ENCODE measurements at regions not wholly inside any gene's neighbourhood (a gene's known extent, or its start where the extent isn't known, plus 50 kb on each side); places are given as distances from the start of the nearest gene placed in this dataset.

DNA sequence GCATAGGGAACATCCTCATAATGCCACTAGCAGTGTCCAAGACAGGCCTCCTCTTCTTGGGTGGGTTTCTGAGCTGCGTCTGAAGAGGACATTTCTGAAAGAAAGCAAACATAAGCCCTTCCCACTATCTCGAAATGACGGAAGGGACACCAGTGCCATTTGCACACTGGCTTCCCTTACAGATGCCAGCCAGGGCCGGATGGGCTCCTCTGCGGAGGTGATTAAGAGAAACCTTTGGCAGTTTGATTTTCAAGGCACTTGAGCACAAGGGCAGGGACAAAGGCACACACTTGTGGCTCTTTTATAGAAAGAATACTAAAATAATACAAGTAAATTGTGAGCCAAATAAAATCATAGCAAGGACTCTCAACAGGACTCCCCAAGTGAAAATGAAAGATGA, 106.6 kb upstream of the CELF2 start:
- DNase-seq (ENCODE audit: low spot score) = no peak

DNA sequence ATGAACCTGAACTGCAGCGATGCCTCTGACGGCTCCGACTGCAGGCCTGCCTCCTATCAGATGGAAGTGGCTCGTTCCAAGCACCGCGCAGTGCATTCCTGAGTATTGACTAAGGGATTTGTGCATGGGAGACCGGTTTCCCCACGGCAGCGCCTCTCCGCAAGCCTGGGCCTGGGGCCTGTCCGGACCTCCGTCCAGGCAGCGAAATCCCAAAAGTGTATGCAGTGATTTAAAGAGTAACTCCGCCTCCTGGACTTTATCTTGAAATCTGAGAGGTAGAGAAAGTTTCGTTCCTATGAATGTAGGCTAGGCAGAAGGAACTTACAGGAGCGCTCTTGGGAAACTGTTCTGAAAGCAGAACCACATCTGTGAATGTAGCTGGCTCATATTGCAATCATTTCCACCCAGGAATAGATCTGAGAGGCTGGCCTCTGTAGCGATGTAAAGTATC, 106.2 kb upstream of the CELF2 start:
- DNase-seq (ENCODE audit: low spot score) = no peak

DNA sequence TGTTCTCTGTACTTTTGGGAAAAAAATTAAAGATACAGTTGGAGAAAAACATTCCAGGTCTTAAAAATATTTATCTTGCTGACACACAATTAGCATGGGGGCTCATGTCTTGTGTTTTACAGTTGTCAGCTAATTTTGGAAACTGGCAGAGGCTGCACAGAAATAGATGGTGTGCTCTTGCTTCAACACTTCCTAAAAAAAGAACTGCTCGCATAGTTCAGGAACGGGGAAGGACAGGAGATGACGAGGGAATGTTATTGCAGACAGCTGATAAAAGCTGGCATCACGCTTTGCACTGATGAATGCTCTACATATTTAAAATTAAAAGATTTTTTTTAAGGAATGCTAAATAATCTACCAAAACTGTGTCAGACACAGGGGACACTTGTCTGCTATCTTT, 103.5 kb upstream of the CELF2 start:
- no peak for DNase-seq (ENCODE audit: low spot score)

DNA sequence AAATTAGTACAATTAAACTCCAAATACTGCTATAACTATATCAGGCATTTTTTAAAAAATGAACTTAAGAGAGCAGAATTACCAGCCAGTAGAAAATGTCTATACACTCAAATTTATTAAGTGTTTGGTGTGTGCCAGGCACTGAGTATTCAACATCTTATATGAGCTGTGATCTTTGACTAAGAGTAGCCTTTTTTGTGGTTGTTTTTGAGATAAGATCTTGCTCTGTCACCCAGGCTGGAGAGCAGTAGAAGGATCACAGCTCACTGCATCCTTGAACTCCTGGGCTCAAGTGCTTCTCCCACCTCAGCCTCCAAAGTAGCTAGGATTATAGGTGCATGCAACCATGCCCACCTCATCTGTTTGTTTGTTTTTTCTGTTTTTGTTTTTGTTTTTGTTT, 102.5 kb upstream of the CELF2 start:
- DNase-seq (ENCODE audit: low spot score) = no peak

DNA sequence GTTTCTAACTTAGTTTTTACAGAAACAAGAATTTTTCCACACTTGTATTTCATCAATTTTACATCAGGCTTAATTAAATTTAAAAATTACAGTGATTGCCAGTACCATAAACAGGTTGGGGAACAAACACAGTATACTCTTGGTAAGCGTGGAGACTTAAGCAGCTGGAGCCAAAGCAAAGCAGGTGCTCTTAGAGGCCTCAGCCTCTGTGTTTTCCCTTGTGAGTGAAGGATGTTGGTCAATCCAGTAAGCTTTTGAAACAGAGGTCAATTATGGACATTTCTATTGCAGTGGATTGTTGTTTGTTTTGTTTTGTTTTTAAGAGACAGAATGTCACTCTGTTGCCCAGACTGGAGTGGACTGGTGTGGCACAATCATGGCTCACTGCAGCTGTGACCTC, 100.6 kb upstream of the CELF2 start:
- DNase-seq (ENCODE audit: low spot score) = no peak

DNA sequence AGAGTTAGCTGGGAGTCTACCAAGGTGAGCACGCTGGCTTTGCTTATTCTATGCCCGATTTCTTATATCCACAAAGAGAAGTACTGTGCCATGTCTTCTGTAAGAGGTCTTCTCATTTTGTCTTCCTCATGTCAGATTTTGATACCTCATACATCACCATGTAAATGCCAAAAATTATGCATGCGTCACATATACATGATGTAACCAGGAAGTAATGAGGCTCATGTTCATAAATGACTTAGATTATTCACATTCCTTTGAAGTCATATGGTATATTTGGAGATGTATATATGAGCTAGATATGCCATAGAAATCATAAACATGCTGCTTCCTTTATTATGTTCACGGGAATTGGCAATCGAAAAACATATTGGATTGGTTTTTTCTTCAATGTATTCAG, 97.7 kb upstream of the CELF2 start:
- DNase-seq (ENCODE audit: low spot score) = no peak

DNA sequence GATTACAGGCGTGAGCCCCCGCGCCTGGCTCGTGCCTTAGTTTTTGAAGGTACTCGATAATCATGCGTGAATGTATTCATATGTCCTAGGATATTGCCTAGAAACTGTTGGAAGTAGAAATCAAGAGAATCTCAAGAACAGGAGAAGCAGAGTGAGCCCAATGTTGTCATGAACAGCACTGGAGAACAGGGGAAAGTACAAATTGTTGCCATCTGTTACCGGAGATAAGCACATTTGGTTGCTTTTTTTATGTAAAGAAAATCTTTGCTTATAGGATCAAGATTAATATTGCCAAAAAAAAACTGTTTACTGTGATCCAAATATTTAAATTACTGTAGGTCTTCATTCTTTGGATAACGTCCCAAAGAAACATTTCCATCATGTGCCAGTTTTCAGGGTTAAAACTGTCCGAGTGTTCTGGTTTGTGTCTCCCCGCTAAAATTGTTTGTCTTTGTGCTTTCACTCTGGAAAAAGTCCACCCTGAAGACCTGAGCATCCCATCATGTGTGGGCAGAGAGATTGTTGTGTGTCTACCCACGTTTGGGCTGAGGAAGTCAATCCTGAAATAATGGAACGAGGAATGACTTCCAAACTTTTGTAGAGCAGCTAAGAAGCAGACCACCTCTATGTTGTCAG, 95.7 kb upstream of the CELF2 start:
- no peak for DNase-seq (ENCODE audit: low spot score)

DNA sequence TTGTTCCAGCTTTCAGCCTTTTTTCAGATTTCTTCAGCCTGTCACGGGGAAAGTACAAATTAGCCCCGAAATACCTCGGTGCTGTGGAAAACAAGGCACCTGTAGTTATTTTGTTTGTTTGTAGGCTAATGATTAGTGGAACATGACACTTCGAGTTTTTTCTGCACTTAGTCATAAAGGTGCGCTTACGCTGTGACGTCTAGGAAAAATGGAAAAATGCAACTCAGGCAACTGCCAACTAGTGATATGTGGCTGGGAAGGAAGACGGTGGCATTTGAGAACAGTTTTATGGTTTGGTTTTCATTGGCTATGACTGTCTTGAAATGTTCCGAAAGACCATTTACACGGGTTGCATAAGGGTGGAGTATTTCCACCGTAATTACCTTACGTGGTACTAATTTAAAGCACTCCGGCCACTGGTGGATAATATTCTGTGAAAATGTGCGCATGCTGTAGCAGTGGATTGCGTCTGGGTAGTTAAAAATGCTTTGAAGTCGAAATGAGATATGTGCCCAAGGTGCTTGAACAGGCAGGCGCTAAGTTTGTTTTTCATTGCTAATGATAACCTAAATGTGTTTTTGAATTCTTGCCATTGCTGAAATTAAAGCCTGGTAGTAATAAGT, 94.5 kb upstream of the CELF2 start:
- no peak for DNase-seq (ENCODE audit: low spot score)

DNA sequence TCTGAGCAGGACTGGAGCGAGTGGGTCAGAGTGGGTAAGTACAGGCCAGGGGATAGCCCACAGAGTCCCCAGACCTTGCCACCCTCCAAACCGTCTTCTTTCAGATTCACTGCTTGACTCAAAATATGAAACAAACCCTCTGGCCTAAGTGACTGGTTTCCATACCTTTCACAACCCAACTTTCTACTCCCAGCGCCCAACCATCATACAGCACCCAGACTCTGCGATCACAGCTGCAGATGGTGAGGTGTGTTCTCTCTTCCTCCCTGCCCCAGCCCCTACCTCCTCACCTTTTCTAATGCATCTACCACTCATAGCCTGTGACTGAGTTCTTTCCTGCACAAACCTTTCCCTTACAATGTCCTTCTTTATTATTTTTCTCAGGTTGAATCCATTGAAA, 92.0 kb upstream of the CELF2 start:
- DNase-seq (ENCODE audit: low spot score) = no peak

DNA sequence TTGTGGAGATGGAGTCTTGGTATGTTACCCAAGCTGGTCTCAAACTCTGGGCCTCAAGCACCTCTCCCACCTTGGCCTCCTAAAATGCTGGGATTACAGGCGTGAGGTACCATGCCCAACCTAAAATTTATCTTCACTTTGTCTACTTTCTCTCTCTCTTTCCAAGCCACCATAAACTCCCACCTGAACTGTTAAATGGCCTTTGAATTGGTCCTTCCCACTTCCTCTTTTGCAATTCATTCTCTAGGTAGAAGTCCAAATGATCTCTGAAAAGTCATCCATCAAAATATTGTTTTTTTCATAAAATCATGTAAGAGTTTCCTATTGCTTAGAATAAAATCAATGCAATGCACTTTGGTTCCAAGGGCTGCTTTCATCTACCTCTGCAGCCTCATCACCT, 90.1 kb upstream of the CELF2 start:
- DNase-seq (ENCODE audit: low spot score) = no peak

DNA sequence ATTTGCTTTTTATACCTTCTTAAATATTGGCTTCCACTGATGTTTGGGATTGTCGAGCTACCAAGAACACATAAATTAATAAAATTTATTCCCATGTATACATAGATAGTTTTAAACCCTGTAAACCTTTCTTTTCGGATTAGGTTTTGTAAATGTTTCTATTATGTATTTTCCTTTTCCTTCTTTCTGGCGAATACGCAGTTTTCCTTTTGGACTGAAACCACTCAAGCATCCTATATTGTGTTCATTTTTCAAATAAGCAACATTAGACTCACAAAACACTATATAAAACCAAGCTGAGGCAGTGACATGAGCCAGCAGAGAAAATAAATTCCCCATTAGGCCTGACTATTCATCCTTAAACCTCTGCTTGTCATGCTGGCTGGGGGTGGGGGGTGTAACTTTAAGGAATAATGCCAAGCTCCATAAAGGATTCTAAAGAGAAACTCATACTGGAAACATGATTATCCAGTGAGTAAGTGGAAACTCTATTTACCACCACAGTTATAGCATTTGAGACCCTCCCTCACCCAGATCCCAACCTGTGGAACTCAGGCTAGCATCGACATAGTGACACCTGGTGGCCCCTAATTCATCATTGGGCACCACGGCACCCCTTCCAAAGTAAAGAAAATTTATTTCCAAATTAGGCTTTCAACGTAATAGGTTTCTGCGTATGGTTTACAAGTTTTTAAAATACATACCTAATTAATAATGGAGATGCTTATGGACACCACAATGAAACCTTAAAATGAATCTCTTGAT, 86.5 kb upstream of the CELF2 start:
- DNase-seq (ENCODE audit: low spot score) = no peak

DNA sequence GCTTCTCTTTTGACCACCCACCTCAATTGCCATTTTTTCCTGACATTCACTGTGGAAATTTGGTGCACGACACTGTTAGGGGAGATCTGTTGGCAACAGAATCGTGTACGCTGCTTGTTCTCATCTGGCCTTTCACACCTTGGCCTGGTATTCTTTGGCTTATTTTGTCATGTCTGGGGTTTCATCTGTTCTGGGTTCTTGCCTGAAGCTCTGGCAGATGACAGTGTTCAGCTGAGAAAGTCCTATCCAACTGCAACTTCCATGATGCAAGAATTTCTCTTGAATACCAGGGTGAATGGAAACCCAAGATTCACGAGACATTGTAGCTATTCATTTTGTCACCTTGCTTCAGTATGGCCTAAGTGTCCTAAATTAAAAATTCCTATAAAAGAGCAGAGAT, 82.6 kb upstream of the CELF2 start:
- DNase-seq (ENCODE audit: low spot score) = no peak

DNA sequence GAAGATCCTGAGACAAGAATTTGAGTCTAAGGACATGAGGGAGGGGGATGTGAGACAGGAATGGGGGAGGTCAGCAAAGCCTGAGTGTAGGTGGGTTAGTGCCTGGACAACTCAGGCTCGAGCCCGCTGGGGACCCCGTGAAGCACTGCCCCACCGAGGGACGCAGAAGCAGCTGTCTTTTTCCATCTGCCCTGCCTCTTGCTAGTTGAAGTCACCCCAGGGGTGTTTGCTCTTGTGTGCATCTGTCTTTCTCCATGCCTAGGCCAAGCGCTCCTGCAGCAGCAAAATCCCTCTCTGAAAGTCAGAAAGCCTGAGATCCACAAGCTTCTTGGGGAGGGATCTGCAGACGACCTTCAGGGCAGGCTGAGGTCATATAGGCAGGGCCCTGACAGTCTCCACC, 79.0 kb upstream of the CELF2 start:
- DNase-seq (ENCODE audit: low spot score) = no peak

DNA sequence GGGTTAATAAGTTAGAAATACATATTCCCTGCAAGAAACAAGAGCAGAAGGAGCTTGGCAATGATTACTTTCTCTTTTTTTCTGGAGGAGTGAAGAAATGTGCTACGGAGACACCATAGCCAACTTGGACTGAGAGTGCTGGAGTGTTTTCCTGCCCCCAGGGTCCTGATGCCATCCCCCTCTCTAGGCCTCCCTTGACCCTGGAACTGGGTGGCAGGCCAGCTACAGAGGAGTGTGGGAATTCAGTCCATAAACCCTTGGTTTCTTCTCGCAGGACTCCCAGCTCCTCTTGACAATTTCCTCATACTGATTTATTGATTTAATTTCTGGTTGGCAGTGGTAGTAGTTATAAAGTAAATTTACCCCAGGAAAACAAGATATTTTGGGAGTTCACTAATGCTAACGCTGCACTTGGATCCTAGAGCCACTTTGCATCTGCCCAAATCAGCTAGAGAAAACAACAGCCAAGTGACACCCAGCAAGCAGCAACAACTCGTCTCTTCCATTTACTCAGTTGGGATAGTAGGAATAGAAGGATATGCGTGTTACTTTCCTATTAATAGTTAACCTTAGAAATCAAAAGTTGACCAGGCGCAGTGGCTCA, 76.4 kb upstream of the CELF2 start:
- no peak for DNase-seq (ENCODE audit: low spot score)

DNA sequence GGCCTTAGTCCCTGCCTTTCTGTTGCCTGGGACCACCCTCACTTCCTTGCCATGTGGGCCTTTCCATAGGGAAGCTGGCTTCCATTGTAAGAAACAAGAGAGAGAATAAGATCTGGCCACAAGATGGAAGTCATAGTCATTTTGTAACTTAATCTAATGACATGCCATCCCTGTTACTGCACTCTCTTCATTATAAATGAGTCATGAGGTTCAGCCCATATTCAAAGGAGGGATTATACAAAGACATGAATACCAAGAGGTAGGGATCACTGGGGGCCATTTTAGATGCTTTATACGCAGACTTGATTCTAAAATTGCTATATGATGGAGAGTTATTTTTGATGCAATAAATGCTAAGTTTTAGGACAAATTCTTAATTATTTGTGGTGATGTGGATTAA, 75.2 kb upstream of the CELF2 start:
- no peak for DNase-seq (ENCODE audit: low spot score)

DNA sequence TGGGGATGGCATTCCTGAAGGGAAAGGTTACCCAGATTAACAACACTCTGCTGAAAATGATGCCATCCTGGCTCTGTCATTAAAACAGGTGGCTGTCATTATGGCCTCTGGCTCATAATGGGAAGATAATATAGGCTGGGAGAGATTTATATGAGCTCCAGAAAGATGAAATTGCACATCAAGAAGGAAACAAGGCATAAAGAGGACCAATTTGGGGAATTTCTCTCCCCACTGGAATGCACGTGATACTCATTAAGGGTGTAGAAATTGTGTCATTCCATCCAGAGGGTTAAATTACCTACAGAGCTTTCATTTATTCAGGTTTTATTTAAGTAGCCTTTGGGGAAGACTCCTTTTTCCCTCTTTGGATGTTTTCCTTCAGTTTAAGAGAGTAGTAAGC, 71.6 kb upstream of the CELF2 start:
- no peak for DNase-seq (ENCODE audit: low spot score)

DNA sequence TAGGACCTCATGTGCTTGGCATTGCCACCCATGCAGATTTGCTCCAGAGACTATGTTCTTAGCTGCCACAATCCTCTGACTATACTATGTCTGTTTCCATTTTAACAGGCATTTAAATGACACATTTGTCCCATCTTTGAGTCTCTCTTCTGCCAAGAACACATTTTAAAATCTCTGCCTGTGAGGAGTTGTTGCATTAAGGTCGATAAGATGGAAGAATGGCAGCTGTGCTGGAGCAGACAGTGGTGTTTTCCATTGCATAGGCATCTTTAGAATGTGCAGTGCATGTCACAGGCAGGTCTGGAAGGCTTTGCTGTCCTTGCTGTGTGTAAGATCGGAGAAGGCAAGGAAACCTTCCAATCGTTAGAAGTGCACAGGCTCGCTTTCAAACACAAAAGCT, 70.9 kb upstream of the CELF2 start:
- no peak for DNase-seq (ENCODE audit: low spot score)

DNA sequence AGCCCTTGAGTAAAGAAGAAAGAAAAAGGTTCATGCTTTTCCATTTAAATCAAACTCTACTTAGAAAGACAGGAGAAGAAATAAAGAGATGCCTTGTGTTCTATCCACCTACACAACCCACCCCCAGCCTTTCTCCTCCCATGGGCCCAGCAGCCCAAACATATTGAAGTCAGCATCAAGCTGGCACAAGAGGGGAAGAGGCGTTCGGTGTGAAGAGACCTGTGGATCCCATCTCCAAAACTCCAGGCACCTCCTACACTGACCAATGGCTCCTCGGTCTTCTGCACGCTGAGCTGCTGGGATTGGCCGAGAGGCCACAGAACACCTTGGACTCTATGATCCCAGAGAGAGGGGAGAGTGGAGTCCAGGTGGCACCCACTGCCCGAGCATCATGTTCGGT, 66.0 kb upstream of the CELF2 start:
- no peak for DNase-seq (ENCODE audit: low spot score)

DNA sequence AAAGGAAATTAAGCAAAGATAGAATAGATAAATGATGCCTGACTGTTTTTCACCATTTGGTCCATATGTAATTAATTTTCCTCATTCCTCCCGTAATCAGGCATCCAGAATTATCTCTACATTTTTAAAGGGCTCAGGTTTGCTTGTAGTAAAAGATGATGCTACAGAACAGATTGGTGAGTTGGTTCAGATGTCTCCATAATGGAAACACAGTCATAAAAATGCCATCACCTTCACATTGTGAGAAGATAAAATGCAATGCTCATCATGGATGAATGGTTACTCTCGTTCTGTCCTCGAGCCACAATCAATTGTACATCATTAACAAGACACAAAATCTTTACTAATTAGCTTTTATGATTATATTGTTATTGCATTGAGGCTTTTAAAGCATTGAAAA, 64.9 kb upstream of the CELF2 start:
- DNase-seq (ENCODE audit: low spot score) = no peak

DNA sequence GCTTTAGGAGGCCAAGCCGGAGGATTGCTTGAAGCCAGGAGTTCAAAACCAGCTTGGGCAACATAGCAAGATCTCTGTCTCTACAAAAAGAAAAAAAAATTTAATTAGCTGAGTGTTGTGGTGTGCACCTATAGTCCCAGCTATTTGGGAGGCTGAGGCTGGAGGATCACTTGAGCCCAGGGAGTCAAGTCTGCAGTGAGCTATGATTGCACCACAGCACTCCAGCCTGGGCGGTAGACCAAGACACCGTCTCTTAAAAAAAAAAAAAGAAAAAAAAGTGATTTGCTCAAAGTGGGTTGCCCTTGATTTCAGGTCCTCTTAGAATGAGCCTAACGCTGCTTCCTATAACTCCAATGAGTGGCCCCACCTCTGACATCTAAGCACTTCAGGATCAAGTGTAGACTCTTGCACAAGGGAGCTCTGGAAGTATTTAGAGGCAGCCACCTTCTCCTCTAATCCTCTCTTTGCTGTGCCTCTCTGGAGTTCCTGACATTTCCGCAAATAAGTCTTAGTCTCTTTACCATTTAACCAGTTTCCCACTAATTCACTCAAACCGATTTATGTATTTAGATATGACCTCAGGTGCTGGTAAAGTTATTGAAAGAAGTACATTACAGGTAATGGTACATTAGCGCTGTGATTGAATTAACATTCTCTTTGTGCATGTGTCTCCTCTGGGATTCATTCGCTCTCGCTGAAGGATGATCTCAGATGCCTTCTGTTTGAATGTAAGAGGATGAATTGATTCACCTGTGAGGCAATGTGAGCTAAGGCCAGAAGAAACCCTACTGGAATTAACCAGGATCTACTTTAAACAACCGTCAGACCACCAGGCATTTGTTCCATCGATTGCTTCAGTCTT, 60.8 kb upstream of the CELF2 start:
- no peak for DNase-seq (ENCODE audit: low spot score)

DNA sequence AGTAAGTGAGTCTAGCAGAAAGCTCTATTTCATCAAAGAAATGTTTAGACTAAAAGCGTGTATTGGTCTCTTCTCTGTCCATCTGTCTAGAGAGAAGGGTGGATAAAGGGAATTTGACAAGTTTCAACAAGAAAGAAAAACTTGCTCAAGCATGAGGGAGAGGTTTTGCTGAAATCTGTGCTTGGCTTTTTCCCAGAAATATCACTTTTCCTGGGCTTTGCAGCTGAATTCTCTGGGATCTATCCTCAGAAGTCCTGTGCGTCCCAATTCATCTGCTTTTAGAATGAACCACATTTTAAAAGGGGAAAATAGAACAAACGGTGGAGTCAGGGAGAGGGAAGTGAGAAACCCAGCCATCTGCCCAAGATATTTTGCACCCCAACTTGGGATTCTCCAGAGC, 59.6 kb upstream of the CELF2 start:
- DNase-seq (ENCODE audit: low spot score) = no peak

DNA sequence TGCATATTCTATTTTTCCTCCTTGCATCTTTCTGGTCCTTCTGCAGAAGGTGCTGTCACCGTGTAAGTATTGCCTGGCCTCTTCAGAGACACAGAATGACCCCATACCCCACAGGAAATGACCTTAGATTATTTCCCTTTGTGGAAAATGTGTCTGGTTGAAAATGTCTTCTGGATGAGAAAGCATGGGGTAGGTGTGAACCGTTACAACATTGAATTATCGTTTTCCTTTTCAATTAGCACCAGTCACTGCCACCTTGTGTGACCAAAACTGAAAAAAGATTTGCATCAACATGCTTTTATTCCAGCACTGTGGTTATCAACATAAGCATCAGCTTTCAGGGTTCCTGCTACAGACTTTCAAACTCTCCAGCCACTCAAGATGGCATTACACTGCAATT, 58.0 kb upstream of the CELF2 start:
- DNase-seq (ENCODE audit: low spot score) = no peak

All from HuH-7 (cell line).